ENCODE measurements at regions not wholly inside any gene's neighbourhood (a gene's known extent, or its start where the extent isn't known, plus 50 kb on each side); places are given as distances from the start of the nearest gene placed in this dataset.

DNA sequence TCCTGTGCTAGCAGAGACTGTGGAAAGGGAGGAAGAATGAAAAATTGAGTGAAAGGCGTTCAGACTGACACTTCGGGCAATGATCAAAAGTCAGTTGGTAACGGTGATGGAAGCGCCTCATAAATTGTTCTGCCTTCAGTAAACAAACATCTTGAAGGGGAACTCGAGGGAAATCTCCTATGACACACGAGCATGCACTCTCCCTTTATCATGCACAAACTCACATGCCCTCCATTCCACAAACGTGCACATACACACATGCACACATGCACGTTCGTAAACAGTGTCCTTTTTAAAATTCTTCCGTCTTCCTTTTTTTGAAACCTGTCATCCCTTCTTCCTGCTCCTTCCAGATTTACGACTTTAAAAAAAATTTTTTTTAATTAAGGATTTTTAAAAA, 77.8 kb upstream of the TMEM45B start:
- no TSS peak for BruUV-seq (replicated peaks)
- POLR2A ChIA-PET = no interaction called here

More for the DNA sequence above, 77.8 kb upstream of the TMEM45B start:
- DNase-seq (ENCODE audit: extremely low read depth in 1 of 4, low spot score in 3 of 4) = no peak
- H3K4me3 ChIP-seq = no peak overlapping the region
- FAIRE-seq = no peak
- ATAC-seq = no peak
- H3K9ac ChIP-seq (ENCODE audit: insufficient read depth in 1 of 2, low read depth in 2 of 2, low read length in 2 of 2) = no peak overlapping the region
- H3K79me2 ChIP-seq (ENCODE audit: control insufficient read depth, insufficient read depth, low read length) = no peaks in the 10 kb centered on the region
- H3K4me2 ChIP-seq (ENCODE audit: insufficient read depth, low read length) = no peak overlapping the region
- H4K20me1 ChIP-seq (replicated peaks; ENCODE audit: control insufficient read depth, insufficient read depth, low read length) = no peaks in the 10 kb centered on the region
- TF ChIP-seq MTA1 (IDR thresholded peaks at IDR 0.05; ENCODE audit: borderline replicate concordance) = no peak
- no peak for TF ChIP-seq STAT5A (IDR thresholded peaks at IDR 0.05; ENCODE audit: borderline replicate concordance, low read length)
- no peak for TF ChIP-seq CBFA2T3 (IDR thresholded peaks at IDR 0.05)
- no peak for TF ChIP-seq KAT7 (CRISPR knock-in tag; IDR thresholded peaks at IDR 0.05; ENCODE audit: borderline replicate concordance)
- no peak for TF ChIP-seq XRCC4 (IDR thresholded peaks at IDR 0.05; ENCODE audit: extremely low read depth, insufficient read depth, insufficient read length)
- no peak for TF ChIP-seq JUND (IDR thresholded peaks at IDR 0.05; ENCODE audit: borderline replicate concordance, low read depth, low read length)
- TF ChIP-seq JUND (tag; IDR thresholded peaks at IDR 0.05; ENCODE audit: borderline replicate concordance, low read depth, low read length) = no peak
- no peak for TF ChIP-seq NUFIP1 (IDR thresholded peaks at IDR 0.05; ENCODE audit: partially characterized antibody)
- TF ChIP-seq, protein P1, sequence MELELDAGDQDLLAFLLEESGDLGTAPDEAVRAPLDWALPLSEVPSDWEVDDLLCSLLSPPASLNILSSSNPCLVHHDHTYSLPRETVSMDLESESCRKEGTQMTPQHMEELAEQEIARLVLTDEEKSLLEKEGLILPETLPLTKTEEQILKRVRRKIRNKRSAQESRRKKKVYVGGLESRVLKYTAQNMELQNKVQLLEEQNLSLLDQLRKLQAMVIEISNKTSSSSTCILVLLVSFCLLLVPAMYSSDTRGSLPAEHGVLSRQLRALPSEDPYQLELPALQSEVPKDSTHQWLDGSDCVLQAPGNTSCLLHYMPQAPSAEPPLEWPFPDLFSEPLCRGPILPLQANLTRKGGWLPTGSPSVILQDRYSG (tag; conservative IDR thresholded peaks at IDR 0.05; ENCODE audit: low read depth) = no peak
- no peak for TF ChIP-seq DLX4 (CRISPR knock-in tag; IDR thresholded peaks at IDR 0.05)
- TF ChIP-seq SIX5 (IDR thresholded peaks at IDR 0.05; ENCODE audit: borderline replicate concordance in 1 of 2, insufficient read depth in 1 of 2, low read depth in 1 of 2, low read length in 2 of 2) = no peak
- no peak for TF ChIP-seq ZNF347 (CRISPR knock-in tag; IDR thresholded peaks at IDR 0.05; ENCODE audit: low read depth)
- TF ChIP-seq NFE2 (IDR thresholded peaks at IDR 0.05; ENCODE audit: low read depth) = no peak
- TF ChIP-seq SAP30 (IDR thresholded peaks at IDR 0.05; ENCODE audit: borderline replicate concordance, insufficient read depth, low read depth, low read length, poor library complexity, severe bottlenecking) = no peak
- TF ChIP-seq ZNF253 (CRISPR knock-in tag; conservative IDR thresholded peaks at IDR 0.05) = no peak
- TF ChIP-seq ELF4 (CRISPR knock-in tag; IDR thresholded peaks at IDR 0.05) = no peak
- no peak for TF ChIP-seq DEAF1 (CRISPR knock-in tag; IDR thresholded peaks at IDR 0.05)
- in situ Hi-C loops (cut with MboI) (no loop called here), intact Hi-C loops (cut with micrococcal nuclease) (no loop called here)
- no peaks in the 10 kb centered on the region for H3K9me3 ChIP-seq (replicated peaks; ENCODE audit: control insufficient read depth, insufficient read depth, low read depth, low read length)
- H3K9me1 ChIP-seq (ENCODE audit: control insufficient read depth, insufficient read depth, low read length) = no peaks in the 10 kb centered on the region
- no peak overlapping the region for H3K27ac ChIP-seq (ENCODE audit: extremely low read depth, low read depth, low read length)
- WGBS (ENCODE audit: insufficient coverage, low coverage, missing lambda C conversion rate) = 0% methylated on average over 11 of the region's 11 CpGs
- no peaks in the 10 kb centered on the region for H3K4me1 ChIP-seq (replicated peaks in 1 of 2; ENCODE audit: control insufficient read depth in 2 of 2, insufficient read depth in 2 of 2, low read length in 2 of 2)
- H3K27me3 ChIP-seq (ENCODE audit: control insufficient read depth in 2 of 2, insufficient read depth in 2 of 2, low read length in 2 of 2) = peaks cover 0 to 27% of the 10 kb centered on the region in 2 experiments; a peak in 4 of 5 replicates
- H3K36me3 ChIP-seq (ENCODE audit: control insufficient read depth, insufficient read depth, low read length) = no peaks in the 10 kb centered on the region
- CTCF ChIA-PET (ENCODE audit: low intra/inter-chr PET ratio) = no interaction called here
- no peak overlapping the region for H2AFZ ChIP-seq (ENCODE audit: low read depth, low read length)

All from K562 (cell line).